Stimulated activated CD8-positive, alpha-beta memory T cell treated with anti-CD3 and anti-CD28 coated beads, Interleukin-4, amount 100 ng/mL, for 24 hours (primary cell): ENCODE measurements at regions not wholly inside any gene's neighbourhood (a gene's known extent, or its start where the extent isn't known, plus 50 kb on each side); places are given as distances from the start of the nearest gene placed in this dataset.
"Not testable (repeated sequence)": the region's sequence is repeated elsewhere in the genome, so short reads cannot be mapped to it uniquely, and the experiment has no call there.

ENCODE experiments used
- DNase-seq: peaks from one replicate; pipeline ENCODE4 v3.0.0-alpha.2; 2020; ENCODE audit warnings: low read depth

GRCh38 chr16:66095676-66096075 is 270.8 kb upstream of the CDH5 start:
- no peak for DNase-seq

- no peak for DNase-seq
Observed at GRCh38 chr16:66093191-66093590, 273.3 kb upstream of the CDH5 start.

GRCh38 chr16:66091471-66091891 is 275.0 kb upstream of the CDH5 start:
- DNase-seq, result no peak

GRCh38 chr16:66088681-66089080 is 277.8 kb upstream of the CDH5 start:
- no peak for DNase-seq

- no peak for DNase-seq
Observed at GRCh38 chr16:66087308-66087707, 279.2 kb upstream of the CDH5 start.

- no peak for DNase-seq
Observed at GRCh38 chr16:66085651-66086050, 280.8 kb upstream of the CDH5 start.

- DNase-seq, result not testable (repeated sequence)
Observed at GRCh38 chr16:66084731-66085130, 281.8 kb upstream of the CDH5 start.

- no peak for DNase-seq
Observed at GRCh38 chr16:66084306-66084705, 282.2 kb upstream of the CDH5 start.

- DNase-seq, result no peak
Observed at GRCh38 chr16:66083171-66083570, 283.3 kb upstream of the CDH5 start.

GRCh38 chr16:66082424-66082823 is 284.1 kb upstream of the CDH5 start:
- DNase-seq, result no peak

- DNase-seq, result no peak
Observed at GRCh38 chr16:66081775-66082366, 284.6 kb upstream of the CDH5 start.

- no peak for DNase-seq
Observed at GRCh38 chr16:66079671-66080334, 286.7 kb upstream of the CDH5 start.

- no peak for DNase-seq
Observed at GRCh38 chr16:66070140-66070917, 296.2 kb upstream of the CDH5 start.

- no peak for DNase-seq
Observed at GRCh38 chr16:66069587-66069986, 296.9 kb upstream of the CDH5 start.

- no peak for DNase-seq
Observed at GRCh38 chr16:66066404-66066803, 300.1 kb upstream of the CDH5 start.

GRCh38 chr16:66065925-66066324 is 300.6 kb upstream of the CDH5 start:
- no peak for DNase-seq

GRCh38 chr16:66064801-66065530 is 301.5 kb upstream of the CDH5 start:
- DNase-seq, result no peak

GRCh38 chr16:66058832-66059231 is 307.7 kb upstream of the CDH5 start:
- DNase-seq, result no peak

GRCh38 chr16:66058172-66058691 is 308.3 kb upstream of the CDH5 start:
- no peak for DNase-seq

- DNase-seq, result no peak
Observed at GRCh38 chr16:66057057-66057456, 309.4 kb upstream of the CDH5 start.

GRCh38 chr16:66054095-66054494 is 312.4 kb upstream of the CDH5 start:
- no peak for DNase-seq

- no peak for DNase-seq
Observed at GRCh38 chr16:66052745-66053144, 313.7 kb upstream of the CDH5 start.
